VCaP (cell line): ENCODE measurements at regions not wholly inside any gene's neighbourhood (a gene's known extent, or its start where the extent isn't known, plus 50 kb on each side); places are given as distances from the start of the nearest gene placed in this dataset.

Source experiments
- H3K27ac ChIP-seq: fragments of 450-650 bp; 2 replicates; pipeline ENCODE4 v1.5.1; 2017
- CTCF ChIP-seq: fragments of 450-650 bp; conservative IDR thresholded peaks from 2 replicates; pipeline ENCODE4 v1.5.1; 2017; ENCODE audit warnings: mild to moderate bottlenecking, moderate library complexity

GRCh38 chr9:89666950-89667349 lies 62.1 kb downstream of the GADD45G start:
- no peak for TF ChIP-seq CTCF
- peak overlapping the region; percentile 95 for H3K27ac ChIP-seq

- no peak for TF ChIP-seq CTCF
- peak overlapping the region; percentile 95 for H3K27ac ChIP-seq
Observed at GRCh38 chr9:89667726-89668125, 62.9 kb downstream of the GADD45G start.

- TF ChIP-seq CTCF: no peak
- H3K27ac ChIP-seq: peak overlapping the region; percentile 95
Observed at GRCh38 chr9:89668216-89668865, 63.5 kb downstream of the GADD45G start.

- no peak for TF ChIP-seq CTCF
- peak overlapping the region; percentile 95 for H3K27ac ChIP-seq
Observed at GRCh38 chr9:89668866-89669246, 64.0 kb downstream of the GADD45G start.

GRCh38 chr9:89669361-89669842 lies 64.6 kb downstream of the GADD45G start:
- TF ChIP-seq CTCF: no peak

GRCh38 chr9:89670114-89670513 lies 65.3 kb downstream of the GADD45G start:
- peak overlapping the region; percentile 95 for H3K27ac ChIP-seq
- TF ChIP-seq CTCF: no peak

More at GRCh38 chr9:89669361-89669842, 64.6 kb downstream of the GADD45G start:
- H3K27ac ChIP-seq: peak overlapping the region; percentile 95

GRCh38 chr9:89670801-89671434 lies 66.1 kb downstream of the GADD45G start:
- TF ChIP-seq CTCF: no peak
- peak overlapping the region; percentile 95; the same call in 1 of the 2 replicates for H3K27ac ChIP-seq
